GM18868 (cell line): ENCODE measurements at regions not wholly inside any gene's neighbourhood (a gene's known extent, or its start where the extent isn't known, plus 50 kb on each side); places are given as distances from the start of the nearest gene placed in this dataset.

ENCODE experiments used
- ATAC-seq: cut with Tn5 transposase; IDR thresholded peaks from one replicate; pipeline ENCODE4 v1.9.1; 2021; ENCODE audit warnings: mild to moderate bottlenecking, moderate library complexity; ENCODE audit not compliant: unreplicated experiment

GRCh38 chr22:48331691-48332220 lies 1495.9 kb downstream of the BRD1 start:
- no peak for ATAC-seq

- no peak for ATAC-seq
Measured at GRCh38 chr22:48331266-48331665, 1496.4 kb downstream of the BRD1 start.

GRCh38 chr22:48327721-48328120 lies 1500.0 kb downstream of the BRD1 start:
- ATAC-seq = no peak

GRCh38 chr22:48323746-48324145 lies 1503.9 kb downstream of the BRD1 start:
- ATAC-seq = no peak

- ATAC-seq = no peak
Measured at GRCh38 chr22:48322907-48323306, 1504.8 kb downstream of the BRD1 start.

GRCh38 chr22:48321986-48322545 lies 1505.6 kb downstream of the BRD1 start:
- no peak for ATAC-seq

- ATAC-seq = no peak
Measured at GRCh38 chr22:48320683-48321451, 1506.8 kb downstream of the BRD1 start.

- no peak for ATAC-seq
Measured at GRCh38 chr22:48320048-48320682, 1507.5 kb downstream of the BRD1 start.

GRCh38 chr22:48319321-48320047 lies 1508.2 kb downstream of the BRD1 start:
- no peak for ATAC-seq

GRCh38 chr22:48318575-48319320 lies 1508.9 kb downstream of the BRD1 start:
- no peak for ATAC-seq

- ATAC-seq = no peak
Measured at GRCh38 chr22:48318173-48318572, 1509.5 kb downstream of the BRD1 start.

- no peak for ATAC-seq
Measured at GRCh38 chr22:48316257-48317250, 1511.1 kb downstream of the BRD1 start.

GRCh38 chr22:48315439-48316256 lies 1512.0 kb downstream of the BRD1 start:
- no peak for ATAC-seq

- no peak for ATAC-seq
Measured at GRCh38 chr22:48314073-48314472, 1513.6 kb downstream of the BRD1 start.

GRCh38 chr22:48313175-48313830 lies 1514.4 kb downstream of the BRD1 start:
- no peak for ATAC-seq

GRCh38 chr22:48310740-48311139 lies 1516.9 kb downstream of the BRD1 start:
- no peak for ATAC-seq

- ATAC-seq = no peak
Measured at GRCh38 chr22:48310289-48310688, 1517.4 kb downstream of the BRD1 start.

- no peak for ATAC-seq
Measured at GRCh38 chr22:48309836-48310235, 1517.8 kb downstream of the BRD1 start.
